NB4 (cell line): ENCODE measurements at regions not wholly inside any gene's neighbourhood (a gene's known extent, or its start where the extent isn't known, plus 50 kb on each side); places are given as distances from the start of the nearest gene placed in this dataset.

Source experiments
- TF ChIP-seq, protein P1 (sequence below): IDR thresholded peaks from one replicate; pipeline ENCODE4 v1.5.1; 2012; ENCODE audit warnings: low read depth, low read length
- TF ChIP-seq, protein P2 (sequence below): IDR thresholded peaks from 2 replicates; pipeline ENCODE4 v1.6.1; 2011; ENCODE audit warnings: low read depth, low read length

DNA sequence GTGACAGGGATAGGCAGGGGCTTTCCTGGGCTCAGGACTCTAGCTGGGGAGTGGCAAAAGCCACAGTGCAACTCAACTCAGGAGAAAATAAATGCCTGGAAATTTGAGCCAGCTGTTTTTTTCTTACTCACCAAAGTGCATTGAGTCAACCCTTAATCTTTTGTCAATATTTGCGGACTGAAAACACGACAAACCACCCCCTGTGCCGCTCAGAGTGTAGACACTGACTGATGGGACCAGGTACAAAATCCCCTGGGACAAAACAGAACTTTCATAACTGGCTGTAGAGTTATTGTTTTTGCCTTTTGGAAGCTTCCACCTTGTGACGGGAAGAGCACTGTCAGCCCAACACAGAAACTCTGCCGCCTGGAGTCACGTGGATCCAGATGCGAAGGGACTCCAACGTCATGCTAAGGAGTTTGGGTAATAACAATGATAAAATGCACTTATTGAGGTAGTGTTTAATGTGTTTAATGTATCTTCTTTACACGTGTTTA, 164.6 kb downstream of the PLPP3 start:
- TF ChIP-seq, protein P1, sequence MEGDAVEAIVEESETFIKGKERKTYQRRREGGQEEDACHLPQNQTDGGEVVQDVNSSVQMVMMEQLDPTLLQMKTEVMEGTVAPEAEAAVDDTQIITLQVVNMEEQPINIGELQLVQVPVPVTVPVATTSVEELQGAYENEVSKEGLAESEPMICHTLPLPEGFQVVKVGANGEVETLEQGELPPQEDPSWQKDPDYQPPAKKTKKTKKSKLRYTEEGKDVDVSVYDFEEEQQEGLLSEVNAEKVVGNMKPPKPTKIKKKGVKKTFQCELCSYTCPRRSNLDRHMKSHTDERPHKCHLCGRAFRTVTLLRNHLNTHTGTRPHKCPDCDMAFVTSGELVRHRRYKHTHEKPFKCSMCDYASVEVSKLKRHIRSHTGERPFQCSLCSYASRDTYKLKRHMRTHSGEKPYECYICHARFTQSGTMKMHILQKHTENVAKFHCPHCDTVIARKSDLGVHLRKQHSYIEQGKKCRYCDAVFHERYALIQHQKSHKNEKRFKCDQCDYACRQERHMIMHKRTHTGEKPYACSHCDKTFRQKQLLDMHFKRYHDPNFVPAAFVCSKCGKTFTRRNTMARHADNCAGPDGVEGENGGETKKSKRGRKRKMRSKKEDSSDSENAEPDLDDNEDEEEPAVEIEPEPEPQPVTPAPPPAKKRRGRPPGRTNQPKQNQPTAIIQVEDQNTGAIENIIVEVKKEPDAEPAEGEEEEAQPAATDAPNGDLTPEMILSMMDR = no peak
- TF ChIP-seq, protein P2, sequence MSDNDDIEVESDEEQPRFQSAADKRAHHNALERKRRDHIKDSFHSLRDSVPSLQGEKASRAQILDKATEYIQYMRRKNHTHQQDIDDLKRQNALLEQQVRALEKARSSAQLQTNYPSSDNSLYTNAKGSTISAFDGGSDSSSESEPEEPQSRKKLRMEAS = no peak
